ENCODE measurements at regions not wholly inside any gene's neighbourhood (a gene's known extent, or its start where the extent isn't known, plus 50 kb on each side); places are given as distances from the start of the nearest gene placed in this dataset.
"Not testable (repeated sequence)": the region's sequence is repeated elsewhere in the genome, so short reads cannot be mapped to it uniquely, and the experiment has no call there.

DNA sequence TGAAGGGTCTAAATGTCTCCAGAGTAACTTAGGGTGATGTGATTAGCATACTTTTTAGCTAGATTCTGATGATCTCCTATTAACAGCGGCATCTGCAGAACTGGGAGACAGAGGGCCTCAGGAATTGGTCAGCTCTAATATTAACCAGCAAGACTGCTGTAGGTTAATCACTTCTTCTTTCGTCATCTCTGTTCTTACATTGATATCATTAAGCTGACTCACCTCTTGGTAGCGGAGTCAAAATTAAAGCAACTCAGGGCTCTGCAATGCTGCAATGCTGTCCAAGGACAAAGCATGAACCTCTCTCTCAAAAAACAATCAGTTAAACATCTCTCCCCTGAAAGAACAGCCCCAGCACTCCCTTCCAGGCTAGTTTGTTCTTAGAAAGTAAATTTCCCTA lies 57.5 kb upstream of the TRA2B start:
- POLR2A ChIA-PET, result interaction anchor here (0.6 to 1.0 kb wide), 2 partner anchors 219 to 244 kb away, joined by 4 to 5 read pairs; no protein-coding TSS in a partner anchor

DNA sequence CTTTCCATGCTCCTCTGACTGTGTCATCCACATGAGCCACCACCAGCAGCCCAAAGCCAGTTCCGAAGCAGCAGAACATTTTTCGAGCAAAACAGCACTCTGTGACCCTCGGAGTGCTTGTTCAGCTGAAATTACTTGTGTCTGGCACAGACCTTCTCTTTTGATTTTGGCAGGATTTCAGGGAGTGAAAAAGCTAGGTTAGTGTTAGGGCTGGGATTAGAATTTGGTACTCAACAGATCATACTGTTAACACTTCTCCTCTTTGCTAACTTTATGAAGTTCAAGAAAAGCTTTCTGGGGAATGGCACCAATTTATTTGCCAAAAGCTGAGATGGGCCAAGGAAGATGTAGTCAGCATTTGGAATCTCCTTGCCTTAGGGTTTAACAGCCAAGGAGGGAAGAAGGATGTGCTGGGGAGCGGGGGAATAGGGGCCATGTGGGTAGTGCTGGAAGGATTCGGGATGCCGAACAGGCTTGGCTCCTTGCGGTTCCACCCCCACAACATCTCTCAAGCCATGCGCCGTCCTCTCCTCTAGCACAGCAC lies 55.1 kb upstream of the TRA2B start:
- POLR2A ChIA-PET, result interaction anchor here (1.1 kb wide), 1 partner anchor 251 kb away, joined by 4 read pairs; no protein-coding TSS in a partner anchor
- CTCF ChIA-PET (ENCODE audit: unreplicated experiment), result no interaction called here
- intact Hi-C loops (cut with micrococcal nuclease; ENCODE audit: unreplicated experiment), result no loop called here
- no peaks in the 10 kb centered on the region for H3K9me2 ChIP-seq (ENCODE audit: insufficient read depth, low read length)
- BruUV-seq (replicated peaks), result no TSS peak
- H3K4me1 ChIP-seq (ENCODE audit: insufficient read depth, low read length, poor library complexity, severe bottlenecking), result peaks cover 19% of the 10 kb centered on the region
- TF ChIP-seq, protein P1, sequence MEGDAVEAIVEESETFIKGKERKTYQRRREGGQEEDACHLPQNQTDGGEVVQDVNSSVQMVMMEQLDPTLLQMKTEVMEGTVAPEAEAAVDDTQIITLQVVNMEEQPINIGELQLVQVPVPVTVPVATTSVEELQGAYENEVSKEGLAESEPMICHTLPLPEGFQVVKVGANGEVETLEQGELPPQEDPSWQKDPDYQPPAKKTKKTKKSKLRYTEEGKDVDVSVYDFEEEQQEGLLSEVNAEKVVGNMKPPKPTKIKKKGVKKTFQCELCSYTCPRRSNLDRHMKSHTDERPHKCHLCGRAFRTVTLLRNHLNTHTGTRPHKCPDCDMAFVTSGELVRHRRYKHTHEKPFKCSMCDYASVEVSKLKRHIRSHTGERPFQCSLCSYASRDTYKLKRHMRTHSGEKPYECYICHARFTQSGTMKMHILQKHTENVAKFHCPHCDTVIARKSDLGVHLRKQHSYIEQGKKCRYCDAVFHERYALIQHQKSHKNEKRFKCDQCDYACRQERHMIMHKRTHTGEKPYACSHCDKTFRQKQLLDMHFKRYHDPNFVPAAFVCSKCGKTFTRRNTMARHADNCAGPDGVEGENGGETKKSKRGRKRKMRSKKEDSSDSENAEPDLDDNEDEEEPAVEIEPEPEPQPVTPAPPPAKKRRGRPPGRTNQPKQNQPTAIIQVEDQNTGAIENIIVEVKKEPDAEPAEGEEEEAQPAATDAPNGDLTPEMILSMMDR (conservative IDR thresholded peaks at IDR 0.05; ENCODE audit: low read length), result no peak
- no peak for TF ChIP-seq EZH2phosphoT487 (IDR thresholded peaks at IDR 0.05; ENCODE audit: borderline replicate concordance, low read depth, low read length)
- H3K79me2 ChIP-seq (ENCODE audit: insufficient read depth, low read depth, low read length), result no peaks in the 10 kb centered on the region
- H3K27ac ChIP-seq (ENCODE audit: low read depth, low read length, poor library complexity, severe bottlenecking), result no peak overlapping the region
- no peaks in the 10 kb centered on the region for H4K20me1 ChIP-seq (ENCODE audit: insufficient read depth, low read length)
- DNase-seq (ENCODE audit: low spot score), result no peak
- no peak overlapping the region for H3K4me2 ChIP-seq (ENCODE audit: low read length)
- H3K36me3 ChIP-seq (ENCODE audit: insufficient read depth, low read length), result no peaks in the 10 kb centered on the region
- no peak overlapping the region for H3K4me3 ChIP-seq (ENCODE audit: low read depth, low read length, poor library complexity, severe bottlenecking)
- H2AFZ ChIP-seq (ENCODE audit: low read length), result no peak overlapping the region
- no peaks in the 10 kb centered on the region for H3K9me3 ChIP-seq (ENCODE audit: low read length)

More for the DNA sequence above, 57.5 kb upstream of the TRA2B start:
- H3K9me2 ChIP-seq (ENCODE audit: insufficient read depth, low read length), result no peaks in the 10 kb centered on the region
- no peaks in the 10 kb centered on the region for H3K9me3 ChIP-seq (ENCODE audit: low read length)
- no peaks in the 10 kb centered on the region for H4K20me1 ChIP-seq (ENCODE audit: insufficient read depth, low read length)
- H3K27ac ChIP-seq (ENCODE audit: low read depth, low read length, poor library complexity, severe bottlenecking), result no peak overlapping the region
- no peak for TF ChIP-seq EZH2phosphoT487 (IDR thresholded peaks at IDR 0.05; ENCODE audit: borderline replicate concordance, low read depth, low read length)
- TF ChIP-seq, protein P1 (conservative IDR thresholded peaks at IDR 0.05; ENCODE audit: low read length), result no peak
- no peaks in the 10 kb centered on the region for H3K36me3 ChIP-seq (ENCODE audit: insufficient read depth, low read length)
- no peaks in the 10 kb centered on the region for H3K4me1 ChIP-seq (ENCODE audit: insufficient read depth, low read length, poor library complexity, severe bottlenecking)
- H3K4me3 ChIP-seq (ENCODE audit: low read depth, low read length, poor library complexity, severe bottlenecking), result no peak overlapping the region
- CTCF ChIA-PET (ENCODE audit: unreplicated experiment), result no interaction called here
- H3K4me2 ChIP-seq (ENCODE audit: low read length), result no peak overlapping the region
- H3K79me2 ChIP-seq (ENCODE audit: insufficient read depth, low read depth, low read length), result no peaks in the 10 kb centered on the region
- intact Hi-C loops (cut with micrococcal nuclease; ENCODE audit: unreplicated experiment), result no loop called here
- H2AFZ ChIP-seq (ENCODE audit: low read length), result no peak overlapping the region
- BruUV-seq (replicated peaks), result no TSS peak
- DNase-seq (ENCODE audit: low spot score), result no peak

DNA sequence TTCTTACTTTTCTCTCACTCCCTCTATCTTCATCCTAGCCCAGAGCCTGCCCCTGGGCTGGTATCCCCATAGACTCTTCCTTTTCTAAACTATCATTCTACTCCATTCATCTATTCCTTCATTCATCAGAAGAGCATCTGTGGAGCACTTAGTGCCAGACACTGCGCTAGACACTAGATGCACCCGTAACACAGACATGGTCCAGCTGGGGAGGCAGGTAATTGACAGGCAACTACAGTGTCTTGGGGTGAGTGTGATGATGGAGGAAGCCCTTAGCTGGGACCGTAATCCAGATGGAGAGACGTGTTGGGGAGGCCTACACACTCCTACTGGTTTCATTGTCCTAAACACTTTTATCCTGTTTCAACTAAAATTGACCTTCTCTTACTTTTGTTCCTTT lies 53.2 kb upstream of the TRA2B start:
- H3K9me3 ChIP-seq (ENCODE audit: low read length); H3K79me2 ChIP-seq (ENCODE audit: insufficient read depth, low read depth, low read length); H3K4me3 ChIP-seq (ENCODE audit: low read depth, low read length, poor library complexity, severe bottlenecking); H3K27ac ChIP-seq (ENCODE audit: low read depth, low read length, poor library complexity, severe bottlenecking); DNase-seq (ENCODE audit: low spot score); POLR2A ChIA-PET; BruUV-seq (replicated peaks); H3K4me2 ChIP-seq (ENCODE audit: low read length); H2AFZ ChIP-seq (ENCODE audit: low read length); CTCF ChIA-PET (ENCODE audit: unreplicated experiment); H3K9me2 ChIP-seq (ENCODE audit: insufficient read depth, low read length); H4K20me1 ChIP-seq (ENCODE audit: insufficient read depth, low read length); H3K36me3 ChIP-seq (ENCODE audit: insufficient read depth, low read length): not testable (repeated sequence)
- intact Hi-C loops (cut with micrococcal nuclease; ENCODE audit: unreplicated experiment), result loop anchor here (2.0 kb wide), 1 partner anchor 80 kb away; no protein-coding TSS in a partner anchor
- peaks cover 21% of the 10 kb centered on the region for H3K4me1 ChIP-seq (ENCODE audit: insufficient read depth, low read length, poor library complexity, severe bottlenecking)

Measured in OCI-LY7 (cell line).